Neural progenitor cell (in vitro differentiated cells): ENCODE measurements at regions not wholly inside any gene's neighbourhood (a gene's known extent, or its start where the extent isn't known, plus 50 kb on each side); places are given as distances from the start of the nearest gene placed in this dataset.

Source experiments
- EZH2 ChIP-seq: fragments of 200-600 bp; sonication (generic); IDR thresholded peaks from 2 replicates; pipeline ENCODE4 v1.6.1; 2017; ENCODE audit warnings: antibody characterized with exemption, mild to moderate bottlenecking, moderate library complexity
- EZH2phosphoT487 ChIP-seq: fragments of 200-600 bp; sonication (generic); IDR thresholded peaks from 2 replicates; pipeline ENCODE4 v1.6.1; 2017; ENCODE audit warnings: antibody characterized with exemption
- TF ChIP-seq, protein P1 (sequence below): fragments of 200-600 bp; sonication (generic); IDR thresholded peaks from 2 replicates; pipeline ENCODE4 v1.5.1; 2017; ENCODE audit warnings: antibody characterized with exemption, mild to moderate bottlenecking

DNA sequence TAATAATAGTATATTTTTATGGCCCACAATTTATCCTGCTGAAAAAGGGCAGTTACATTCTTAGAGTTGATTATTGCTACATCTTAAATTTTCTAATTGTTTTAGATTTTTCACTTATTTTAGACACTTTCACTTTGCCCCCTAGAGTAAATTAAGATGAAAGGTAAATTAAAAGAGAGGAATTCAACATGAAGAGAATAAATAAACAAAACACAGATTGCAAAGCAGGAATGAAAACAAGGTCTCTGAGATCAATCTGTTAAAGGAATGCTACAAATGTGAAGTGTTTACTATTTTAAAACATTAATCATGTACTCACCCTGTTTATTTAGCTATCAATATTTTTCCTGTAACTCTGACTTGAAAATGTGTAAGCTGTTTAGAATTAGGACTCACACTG is 113.5 kb upstream of the ETAA1 start:
- TF ChIP-seq, protein P1, sequence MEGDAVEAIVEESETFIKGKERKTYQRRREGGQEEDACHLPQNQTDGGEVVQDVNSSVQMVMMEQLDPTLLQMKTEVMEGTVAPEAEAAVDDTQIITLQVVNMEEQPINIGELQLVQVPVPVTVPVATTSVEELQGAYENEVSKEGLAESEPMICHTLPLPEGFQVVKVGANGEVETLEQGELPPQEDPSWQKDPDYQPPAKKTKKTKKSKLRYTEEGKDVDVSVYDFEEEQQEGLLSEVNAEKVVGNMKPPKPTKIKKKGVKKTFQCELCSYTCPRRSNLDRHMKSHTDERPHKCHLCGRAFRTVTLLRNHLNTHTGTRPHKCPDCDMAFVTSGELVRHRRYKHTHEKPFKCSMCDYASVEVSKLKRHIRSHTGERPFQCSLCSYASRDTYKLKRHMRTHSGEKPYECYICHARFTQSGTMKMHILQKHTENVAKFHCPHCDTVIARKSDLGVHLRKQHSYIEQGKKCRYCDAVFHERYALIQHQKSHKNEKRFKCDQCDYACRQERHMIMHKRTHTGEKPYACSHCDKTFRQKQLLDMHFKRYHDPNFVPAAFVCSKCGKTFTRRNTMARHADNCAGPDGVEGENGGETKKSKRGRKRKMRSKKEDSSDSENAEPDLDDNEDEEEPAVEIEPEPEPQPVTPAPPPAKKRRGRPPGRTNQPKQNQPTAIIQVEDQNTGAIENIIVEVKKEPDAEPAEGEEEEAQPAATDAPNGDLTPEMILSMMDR: no peak
- TF ChIP-seq EZH2 (no peak), EZH2phosphoT487 (no peak)
